Thymus (tissue), 11 donors: ENCODE measurements at regions not wholly inside any gene's neighbourhood (a gene's known extent, or its start where the extent isn't known, plus 50 kb on each side); places are given as distances from the start of the nearest gene placed in this dataset.

Source experiments
- DNase-seq, 9 donors: peaks; one replicate each; pipeline ENCODE4 v3.0.0-alpha.2; 2013; ENCODE audit warnings: low spot score in 9 of 9, low read depth in 6 of 9, missing footprints in 1 of 9
- H3K27ac ChIP-seq, 2 donors: one replicate each; pipeline ENCODE4 v1.5.1; 2013; ENCODE audit warnings: control low read depth in 1 of 2, low read depth in 1 of 2, low read length in 1 of 2, mild to moderate bottlenecking in 1 of 2, moderate library complexity in 1 of 2
- H3K27me3 ChIP-seq, 2 donors: one replicate each; pipeline ENCODE4 v1.5.1; 2013; ENCODE audit warnings: low read length in 1 of 2; ENCODE audit not compliant: control insufficient read depth in 2 of 2, insufficient read depth in 1 of 2
- H3K36me3 ChIP-seq, 2 donors: one replicate each; pipeline ENCODE4 v1.5.1; 2013; ENCODE audit warnings: low read length in 1 of 2, mild to moderate bottlenecking in 1 of 2, moderate library complexity in 1 of 2; ENCODE audit not compliant: control insufficient read depth in 2 of 2, insufficient read depth in 2 of 2
- H3K4me1 ChIP-seq, 2 donors: one replicate each; pipeline ENCODE4 v1.5.1; 2013; ENCODE audit warnings: low read length in 2 of 2; ENCODE audit not compliant: control insufficient read depth in 2 of 2, insufficient read depth in 2 of 2
- H3K4me3 ChIP-seq, 2 donors: one replicate each; pipeline ENCODE4 v1.5.1; 2013; ENCODE audit warnings: low read length in 2 of 2, control low read depth in 1 of 2, mild to moderate bottlenecking in 1 of 2
- H3K9me3 ChIP-seq, 2 donors: one replicate each; pipeline ENCODE4 v1.5.1; 2013; ENCODE audit warnings: low read length in 1 of 2, mild to moderate bottlenecking in 1 of 2; ENCODE audit not compliant: control insufficient read depth in 2 of 2, insufficient read depth in 1 of 2
- WGBS: extraction: QIAGEN DNeasy Blood & Tissue Kit; methylation state at CpG from one replicate; pipeline ENCODE4 v1.1.7; 2013; 5-methylcytosine and 5-hydroxymethylcytosine counted together
- donor health status: healthy.

GRCh38 chr5:170171811-170172210 is 61.0 kb upstream of the C5orf58 start:
- DNase-seq: no peak
- peaks cover 0 to 4% of the 10 kb centered on the region in 2 donors for H3K27me3 ChIP-seq
- H3K4me3 ChIP-seq: no peak overlapping the region
- WGBS: 95% methylated on average over 4 of the region's 4 CpGs
- no peaks in the 10 kb centered on the region for H3K9me3 ChIP-seq
- no peaks in the 10 kb centered on the region for H3K4me1 ChIP-seq
- H3K27ac ChIP-seq: no peak overlapping the region
- no peaks in the 10 kb centered on the region for H3K36me3 ChIP-seq

- WGBS: 93% methylated on average over 4 of the region's 4 CpGs
- H3K27ac ChIP-seq: no peak overlapping the region
- no peak overlapping the region for H3K4me3 ChIP-seq
- no peak for DNase-seq
- H3K9me3 ChIP-seq: no peaks in the 10 kb centered on the region
- peaks cover 0 to 4% of the 10 kb centered on the region in 2 donors for H3K27me3 ChIP-seq
- H3K36me3 ChIP-seq: no peaks in the 10 kb centered on the region
- H3K4me1 ChIP-seq: no peaks in the 10 kb centered on the region
Measured at GRCh38 chr5:170173227-170173626, 59.6 kb upstream of the C5orf58 start.

GRCh38 chr5:170173647-170174046 is 59.1 kb upstream of the C5orf58 start:
- DNase-seq: no peak
- no peaks in the 10 kb centered on the region for H3K9me3 ChIP-seq
- H3K27me3 ChIP-seq: peaks cover 0 to 4% of the 10 kb centered on the region in 2 donors
- no peaks in the 10 kb centered on the region for H3K4me1 ChIP-seq
- H3K36me3 ChIP-seq: no peaks in the 10 kb centered on the region
- no peak overlapping the region for H3K4me3 ChIP-seq
- H3K27ac ChIP-seq: no peak overlapping the region
- 87% methylated on average over 5 of the region's 5 CpGs for WGBS

GRCh38 chr5:170176916-170177315 is 55.9 kb upstream of the C5orf58 start:
- DNase-seq: no peak
- WGBS: 95% methylated on average over 7 of the region's 7 CpGs

GRCh38 chr5:170178814-170179213 is 54.0 kb upstream of the C5orf58 start:
- no peak for DNase-seq
- Histone ChIP-seq H3K36me3 (no peaks in the 10 kb centered on the region), H3K9me3 (no peaks in the 10 kb centered on the region), H3K4me1 (no peaks in the 10 kb centered on the region), H3K4me3 (no peak overlapping the region), H3K27me3 (no peaks in the 10 kb centered on the region), H3K27ac (no peak overlapping the region)
- WGBS: 97% methylated on average over 8 of the region's 8 CpGs

More at GRCh38 chr5:170176916-170177315, 55.9 kb upstream of the C5orf58 start:
- no peaks in the 10 kb centered on the region for H3K4me1 ChIP-seq
- H3K27ac ChIP-seq: no peak overlapping the region
- peaks cover 0 to under 1% of the 10 kb centered on the region in 2 donors for H3K27me3 ChIP-seq
- no peaks in the 10 kb centered on the region for H3K36me3 ChIP-seq
- H3K9me3 ChIP-seq: no peaks in the 10 kb centered on the region
- H3K4me3 ChIP-seq: no peak overlapping the region

GRCh38 chr5:170179626-170180025 is 53.2 kb upstream of the C5orf58 start:
- Histone ChIP-seq H3K27me3 (no peaks in the 10 kb centered on the region), H3K27ac (no peak overlapping the region), H3K4me3 (no peak overlapping the region), H3K4me1 (no peaks in the 10 kb centered on the region), H3K36me3 (no peaks in the 10 kb centered on the region), H3K9me3 (no peaks in the 10 kb centered on the region)
- WGBS: 98% methylated on average over 7 of the region's 7 CpGs
- DNase-seq: no peak

GRCh38 chr5:170181902-170182301 is 50.9 kb upstream of the C5orf58 start:
- Histone ChIP-seq H3K27ac (no peak overlapping the region), H3K9me3 (no peaks in the 10 kb centered on the region), H3K27me3 (no peaks in the 10 kb centered on the region), H3K36me3 (no peaks in the 10 kb centered on the region), H3K4me3 (no peak overlapping the region), H3K4me1 (no peaks in the 10 kb centered on the region)
- no peak for DNase-seq
- 95% methylated on average over 2 of the region's 2 CpGs for WGBS

- Histone ChIP-seq H3K4me3 (no peak overlapping the region), H3K9me3 (no peaks in the 10 kb centered on the region), H3K27ac (no peak overlapping the region), H3K36me3 (no peaks in the 10 kb centered on the region), H3K4me1 (no peaks in the 10 kb centered on the region), H3K27me3 (no peaks in the 10 kb centered on the region)
- 97% methylated on average over 7 of the region's 7 CpGs for WGBS
- no peak for DNase-seq
Measured at GRCh38 chr5:170182491-170182890, 50.3 kb upstream of the C5orf58 start.
